RPMI8226 (cell line): ENCODE measurements at regions not wholly inside any gene's neighbourhood (a gene's known extent, or its start where the extent isn't known, plus 50 kb on each side); places are given as distances from the start of the nearest gene placed in this dataset.
A peak's percentile ranks its signal among the peaks of the same experiment; 100 is the strongest.

Source experiments
- DNase-seq: peaks from one replicate; pipeline ENCODE4 v3.0.0-alpha.2; 2015

GRCh38 chr11:79963856-79964645, 523.2 kb upstream of the TENM4 start:
- no peak for DNase-seq

GRCh38 chr11:79960461-79960860, 519.6 kb upstream of the TENM4 start:
- DNase-seq, result no peak

- DNase-seq, result no peak
Observed at GRCh38 chr11:79959318-79959717, 518.5 kb upstream of the TENM4 start.

DNA sequence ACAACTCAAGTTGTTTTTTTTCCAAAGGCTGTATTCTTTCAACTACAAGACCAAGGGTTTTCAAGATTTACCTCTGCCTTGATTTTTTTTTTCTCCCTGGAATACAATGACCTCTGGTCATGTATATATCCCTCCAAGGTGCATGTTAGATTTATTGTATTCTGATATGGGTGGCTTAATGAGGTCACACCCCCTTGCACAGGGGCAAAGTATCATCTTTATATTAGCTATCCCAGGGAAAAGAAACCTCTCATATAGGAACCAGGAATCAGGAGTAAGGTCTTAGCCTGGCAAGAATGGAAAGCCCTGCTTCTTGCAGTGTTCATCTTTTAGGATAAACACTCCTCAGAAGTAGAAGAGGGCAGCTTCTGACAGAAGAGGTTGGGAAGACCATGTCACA, 516.9 kb upstream of the TENM4 start:
- no peak for DNase-seq

DNA sequence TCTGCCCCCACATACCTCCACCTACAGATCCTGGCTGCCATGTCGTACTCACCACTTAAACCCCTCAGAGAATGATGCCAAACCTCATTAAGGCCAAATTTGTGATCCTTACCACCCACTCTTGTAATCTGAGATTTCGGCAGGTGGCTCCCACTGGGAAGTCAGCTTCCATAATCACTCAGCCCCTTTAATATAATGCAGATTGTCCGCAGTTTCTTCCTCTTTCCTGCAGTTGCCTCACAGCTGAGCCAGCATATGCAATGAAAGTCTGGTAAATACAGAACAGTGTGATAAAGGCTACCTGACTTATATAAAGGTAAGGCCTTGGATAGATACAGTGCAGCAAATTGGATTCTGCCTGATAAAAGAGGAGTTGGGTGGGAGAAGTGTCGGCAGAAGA, 515.2 kb upstream of the TENM4 start:
- DNase-seq, result no peak

- no peak for DNase-seq
Observed at GRCh38 chr11:79953629-79954028, 512.8 kb upstream of the TENM4 start.

GRCh38 chr11:79950741-79951140, 509.9 kb upstream of the TENM4 start:
- no peak for DNase-seq

- DNase-seq, result no peak
Observed at GRCh38 chr11:79950172-79950571, 509.3 kb upstream of the TENM4 start.

- no peak for DNase-seq
Observed at GRCh38 chr11:79949574-79949973, 508.7 kb upstream of the TENM4 start.

DNA sequence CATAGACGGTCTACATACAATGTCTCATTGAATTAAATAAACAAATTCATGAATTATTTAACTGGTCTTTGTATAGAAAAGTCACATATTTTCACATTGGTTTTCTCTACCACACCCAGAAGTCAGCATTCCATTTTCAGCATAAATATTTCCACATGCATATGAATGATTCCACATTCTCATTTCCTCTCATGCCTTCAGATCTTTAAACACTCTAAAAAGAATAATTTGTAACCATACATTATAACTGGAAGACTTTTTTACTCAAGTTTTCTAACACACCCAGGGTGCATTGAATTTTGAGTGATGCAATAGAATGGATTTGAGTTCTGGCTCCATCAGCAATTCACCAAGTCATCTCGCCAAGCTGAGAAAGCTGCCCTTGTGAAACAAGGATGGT, 501.8 kb upstream of the TENM4 start:
- DNase-seq, result no peak

- DNase-seq, result no peak
Observed at GRCh38 chr11:79942090-79942489, 501.3 kb upstream of the TENM4 start.

DNA sequence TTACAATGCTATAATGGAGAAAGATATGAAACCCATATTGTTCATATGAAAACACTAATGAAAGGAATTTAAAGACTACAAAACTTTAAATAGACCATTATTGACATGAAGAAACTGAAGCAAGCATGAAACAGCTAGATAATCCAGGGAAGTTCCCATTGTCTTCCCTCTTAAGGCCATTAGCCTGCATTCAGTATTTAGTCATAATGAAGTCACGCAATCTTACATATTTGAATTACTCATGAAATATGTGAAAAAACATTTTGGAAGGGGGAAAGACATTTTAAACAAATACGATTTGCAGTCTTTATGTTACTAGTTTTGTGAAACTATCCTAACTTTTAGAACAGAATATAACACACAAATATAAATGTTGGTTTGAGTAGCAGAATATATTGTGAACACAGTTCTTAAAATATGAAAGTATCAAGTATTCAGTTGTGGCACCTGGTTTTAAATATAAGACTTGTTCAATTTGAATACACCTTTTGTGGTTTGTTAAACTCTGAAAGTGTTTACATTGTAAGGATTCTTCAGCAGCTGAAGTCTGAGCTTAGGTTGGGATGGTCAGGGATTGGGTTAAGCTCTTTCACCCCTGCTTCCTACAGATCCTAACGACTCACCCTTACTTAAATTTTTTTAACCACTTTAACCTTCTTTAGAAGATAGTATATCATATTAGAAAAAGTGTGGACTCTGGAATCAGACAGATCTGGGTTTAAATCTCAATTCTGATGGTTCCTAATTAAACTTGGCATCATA, 500.3 kb upstream of the TENM4 start:
- no peak for DNase-seq

DNA sequence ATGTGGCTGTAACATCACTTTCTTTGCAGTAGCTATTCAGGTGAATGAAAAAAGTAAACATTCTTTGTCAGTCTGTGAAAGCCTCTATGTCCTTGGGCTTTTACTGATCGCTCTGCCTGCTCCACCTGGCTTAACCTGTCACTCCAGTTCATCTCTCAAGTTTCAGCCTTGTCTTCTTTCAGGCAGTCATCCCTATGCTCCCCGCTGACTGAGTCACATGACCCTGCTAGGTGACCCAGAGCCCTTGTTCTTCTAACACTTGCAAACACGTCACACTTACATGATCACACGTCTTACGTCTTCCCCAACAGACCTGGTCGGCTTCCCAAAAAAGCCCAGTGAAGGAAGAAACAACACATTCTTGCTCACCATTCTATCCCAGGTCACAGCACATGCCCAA, 499.3 kb upstream of the TENM4 start:
- DNase-seq, result no peak

- DNase-seq, result no peak
Observed at GRCh38 chr11:79939111-79939510, 498.3 kb upstream of the TENM4 start.

DNA sequence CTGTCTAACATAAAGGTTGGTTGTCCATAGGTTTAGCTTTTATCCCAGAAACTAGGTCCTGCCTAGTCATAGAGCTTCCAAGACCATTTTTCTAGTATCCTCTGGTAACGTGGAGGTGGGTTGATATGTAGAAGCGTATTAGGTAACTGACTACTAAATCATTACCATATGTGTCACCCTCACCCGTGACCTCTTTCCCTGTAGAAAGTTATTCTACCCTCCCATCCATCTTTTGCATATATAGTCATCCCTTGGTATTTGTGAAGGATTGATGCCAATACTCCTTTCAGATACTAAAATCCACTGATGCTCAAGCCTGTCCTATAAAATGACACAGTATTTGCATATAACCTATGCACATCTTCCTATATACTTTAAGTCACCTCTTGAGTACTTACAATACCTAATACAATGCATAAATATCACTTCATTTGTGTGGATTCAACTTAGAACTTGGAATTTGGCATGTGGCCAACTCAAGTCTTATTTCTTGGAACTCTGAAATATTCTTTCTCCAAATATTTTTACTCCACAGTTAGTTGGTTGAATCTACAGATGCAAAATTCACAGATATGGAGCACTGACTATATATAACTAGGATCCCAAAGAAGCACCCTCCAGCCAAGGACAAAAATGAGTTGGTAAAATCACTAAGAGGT, 497.0 kb upstream of the TENM4 start:
- no peak for DNase-seq

DNA sequence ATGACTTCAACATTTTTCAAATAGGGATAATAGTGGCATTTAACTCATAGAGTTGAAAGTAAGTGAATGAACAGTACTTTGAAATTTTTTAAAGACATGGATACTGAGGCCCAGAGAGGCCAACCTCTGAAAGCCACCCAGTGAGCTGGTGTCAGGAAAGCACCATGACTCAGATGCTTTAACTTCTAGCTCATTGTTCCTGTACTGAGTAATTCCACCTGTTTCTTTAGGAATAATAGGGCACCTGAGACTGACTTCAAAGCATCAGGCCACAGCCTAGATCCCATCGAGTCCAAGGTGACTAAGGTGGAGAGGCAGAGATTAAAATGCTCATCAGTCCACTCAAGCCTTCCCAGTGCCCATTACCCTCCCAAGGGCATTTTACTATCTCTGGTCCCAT, 491.8 kb upstream of the TENM4 start:
- no peak for DNase-seq

- DNase-seq, result no peak
Observed at GRCh38 chr11:79931692-79932091, 490.9 kb upstream of the TENM4 start.

DNA sequence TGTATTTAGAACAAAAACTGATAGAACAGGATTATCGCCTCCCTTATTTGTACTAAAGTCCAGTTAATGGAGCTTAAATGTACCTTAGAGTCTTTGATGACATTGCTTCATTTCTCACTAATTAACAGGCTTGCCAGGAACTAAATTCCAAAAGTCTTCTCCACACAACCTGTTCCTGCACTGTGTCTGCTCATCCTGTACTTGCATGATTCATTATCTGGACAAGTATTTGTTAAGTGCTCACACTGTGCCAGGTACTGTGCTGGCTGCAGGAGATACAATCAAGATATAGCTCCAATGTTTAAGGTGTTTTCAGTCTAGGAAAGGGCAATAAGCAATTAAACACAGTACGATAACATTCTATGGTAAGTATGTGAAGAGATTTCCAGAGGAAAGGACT, 485.9 kb upstream of the TENM4 start:
- no peak for DNase-seq

- peak; percentile 2 for DNase-seq
Observed at GRCh38 chr11:79925570-79925969, 484.7 kb upstream of the TENM4 start.

DNA sequence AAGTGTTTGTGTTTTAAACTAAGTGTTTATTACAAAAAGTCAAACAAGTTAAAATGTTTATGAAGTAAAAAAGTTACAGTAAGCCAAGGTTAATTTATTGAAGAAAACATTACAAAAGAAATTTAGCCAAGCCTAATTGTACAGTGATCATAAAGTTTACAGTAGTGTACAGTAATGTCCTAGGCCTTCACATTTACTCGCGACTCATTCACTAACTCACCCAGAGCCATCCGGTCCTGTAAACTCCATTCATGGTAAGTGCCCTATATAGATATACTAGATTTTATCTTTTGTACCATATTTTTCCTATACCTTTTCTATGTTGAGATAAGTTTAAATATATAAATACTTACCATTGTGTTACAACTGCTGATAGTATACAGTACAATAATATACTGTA, 481.8 kb upstream of the TENM4 start:
- DNase-seq, result no peak

DNA sequence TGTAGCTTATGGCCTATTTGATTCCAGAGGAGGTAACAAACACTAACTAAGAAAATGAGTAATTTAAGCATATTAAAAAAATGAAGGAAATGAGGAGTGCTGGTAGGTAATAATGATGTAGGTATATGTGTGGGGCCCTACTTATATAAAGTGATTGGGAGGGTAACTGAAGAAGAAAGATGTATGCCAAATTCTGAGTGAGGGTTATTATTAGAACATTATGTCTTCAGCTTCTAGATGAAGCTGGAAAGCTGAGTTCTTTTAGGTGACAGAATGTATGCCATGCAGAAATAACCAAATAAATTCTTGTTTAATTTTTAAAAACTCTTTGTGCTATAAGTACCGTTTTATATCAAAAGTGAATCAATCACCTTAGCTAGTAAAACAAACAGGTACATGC, 479.6 kb upstream of the TENM4 start:
- no peak for DNase-seq

GRCh38 chr11:79919350-79919749, 478.5 kb upstream of the TENM4 start:
- DNase-seq, result no peak

GRCh38 chr11:79918846-79919245, 478.0 kb upstream of the TENM4 start:
- no peak for DNase-seq

DNA sequence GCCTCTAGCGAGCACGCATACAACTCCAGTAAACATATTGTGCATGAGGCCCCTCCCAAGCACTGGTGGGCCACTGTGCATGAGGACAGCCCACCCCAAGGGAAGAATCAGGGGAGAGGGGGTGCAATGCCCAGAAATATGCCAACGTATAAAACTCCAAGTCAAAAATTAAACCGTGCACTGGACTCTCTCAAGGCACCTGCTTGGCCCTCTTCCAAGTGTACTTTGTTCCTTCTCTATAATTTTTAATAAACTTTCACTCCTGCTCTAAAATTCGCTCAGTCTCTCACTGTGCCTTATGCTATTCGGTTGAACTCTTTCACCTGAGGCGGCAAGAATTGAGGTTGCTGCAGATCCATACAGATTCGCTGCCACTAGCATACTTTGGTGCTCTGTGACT, 465.3 kb upstream of the TENM4 start:
- DNase-seq, result no peak
